ENCODE measurements at regions not wholly inside any gene's neighbourhood (a gene's known extent, or its start where the extent isn't known, plus 50 kb on each side); places are given as distances from the start of the nearest gene placed in this dataset.

- TF ChIP-seq POLR2AphosphoS5 (IDR thresholded peaks at IDR 0.05; ENCODE audit: low read depth, low read length): no peak
- TF ChIP-seq REST (IDR thresholded peaks at IDR 0.05; ENCODE audit: insufficient read depth in 1 of 2, low read depth in 2 of 2, low read length in 1 of 2): no peak
- TF ChIP-seq, protein P1, sequence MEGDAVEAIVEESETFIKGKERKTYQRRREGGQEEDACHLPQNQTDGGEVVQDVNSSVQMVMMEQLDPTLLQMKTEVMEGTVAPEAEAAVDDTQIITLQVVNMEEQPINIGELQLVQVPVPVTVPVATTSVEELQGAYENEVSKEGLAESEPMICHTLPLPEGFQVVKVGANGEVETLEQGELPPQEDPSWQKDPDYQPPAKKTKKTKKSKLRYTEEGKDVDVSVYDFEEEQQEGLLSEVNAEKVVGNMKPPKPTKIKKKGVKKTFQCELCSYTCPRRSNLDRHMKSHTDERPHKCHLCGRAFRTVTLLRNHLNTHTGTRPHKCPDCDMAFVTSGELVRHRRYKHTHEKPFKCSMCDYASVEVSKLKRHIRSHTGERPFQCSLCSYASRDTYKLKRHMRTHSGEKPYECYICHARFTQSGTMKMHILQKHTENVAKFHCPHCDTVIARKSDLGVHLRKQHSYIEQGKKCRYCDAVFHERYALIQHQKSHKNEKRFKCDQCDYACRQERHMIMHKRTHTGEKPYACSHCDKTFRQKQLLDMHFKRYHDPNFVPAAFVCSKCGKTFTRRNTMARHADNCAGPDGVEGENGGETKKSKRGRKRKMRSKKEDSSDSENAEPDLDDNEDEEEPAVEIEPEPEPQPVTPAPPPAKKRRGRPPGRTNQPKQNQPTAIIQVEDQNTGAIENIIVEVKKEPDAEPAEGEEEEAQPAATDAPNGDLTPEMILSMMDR (IDR thresholded peaks at IDR 0.05): no peak
- no peak for TF ChIP-seq SIN3A (IDR thresholded peaks at IDR 0.05; ENCODE audit: borderline replicate concordance, insufficient read depth, low read depth, low read length)
- BruUV-seq (replicated peaks): no TSS peak
- Histone ChIP-seq H3K4me3 (ENCODE audit: low read depth in 2 of 2, low read length in 2 of 2) (no peak overlapping the region), H3K4me1 (ENCODE audit: control insufficient read depth, insufficient read depth, low read length) (no peaks in the 10 kb centered on the region), H3K27me3 (ENCODE audit: control insufficient read depth, insufficient read depth, low read length) (no peaks in the 10 kb centered on the region; the same call in 1 of the 2 replicates), H3K9me3 (ENCODE audit: control insufficient read depth, insufficient read depth, low read depth, low read length) (peaks cover 7% of the 10 kb centered on the region; the same call in 1 of the 2 replicates), H3K27ac (ENCODE audit: low read length) (no peak overlapping the region), H3K36me3 (ENCODE audit: control insufficient read depth, insufficient read depth, low read length) (no peaks in the 10 kb centered on the region)
- intact Hi-C loops (cut with micrococcal nuclease; ENCODE audit: unreplicated experiment) (no loop called here), in situ Hi-C loops (cut with HindIII; ENCODE audit: low pct_unique_long_range_greater_than_20kb, low sequenced_read_pairs) (no loop called here)
- ATAC-seq (no peak), DNase-seq (ENCODE audit: low read depth, low spot score) (no peak)
- ChIA-PET CTCF (no interaction called here), POLR2A (no interaction called here)
Observed at GRCh38 chr11:72512956-72513355, 78.6 kb upstream of the CLPB start.

GRCh38 chr11:72511393-72512047, 77.2 kb upstream of the CLPB start:
- intact Hi-C loops (cut with micrococcal nuclease; ENCODE audit: unreplicated experiment) (no loop called here), in situ Hi-C loops (cut with HindIII; ENCODE audit: low pct_unique_long_range_greater_than_20kb, low sequenced_read_pairs) (no loop called here)
- DNase-seq (ENCODE audit: low read depth, low spot score) (no peak), ATAC-seq (no peak)
- POLR2A ChIA-PET: no interaction called here
- Histone ChIP-seq H3K9me3 (ENCODE audit: control insufficient read depth, insufficient read depth, low read depth, low read length) (peaks cover 7% of the 10 kb centered on the region; the same call in 1 of the 2 replicates), H3K27ac (ENCODE audit: low read length) (no peak overlapping the region), H3K36me3 (ENCODE audit: control insufficient read depth, insufficient read depth, low read length) (no peaks in the 10 kb centered on the region), H3K27me3 (ENCODE audit: control insufficient read depth, insufficient read depth, low read length) (no peaks in the 10 kb centered on the region; the same call in 1 of the 2 replicates), H3K4me3 (ENCODE audit: low read depth in 2 of 2, low read length in 2 of 2) (no peak overlapping the region), H3K4me1 (ENCODE audit: control insufficient read depth, insufficient read depth, low read length) (no peaks in the 10 kb centered on the region)
- CTCF ChIA-PET: interaction anchor here (1.1 kb wide), 1 partner anchor 41 kb away, joined by 4 read pairs; no protein-coding TSS in a partner anchor
- BruUV-seq (replicated peaks): no TSS peak
- TF ChIP-seq POLR2AphosphoS5 (IDR thresholded peaks at IDR 0.05; ENCODE audit: low read depth, low read length) (no peak), REST (IDR thresholded peaks at IDR 0.05; ENCODE audit: insufficient read depth in 1 of 2, low read depth in 2 of 2, low read length in 1 of 2) (no peak), TCF7L2 (IDR thresholded peaks at IDR 0.05; ENCODE audit: low read depth, low read length) (no peak), SIN3A (IDR thresholded peaks at IDR 0.05; ENCODE audit: borderline replicate concordance, insufficient read depth, low read depth, low read length) (no peak)
- TF ChIP-seq, protein P1 (IDR thresholded peaks at IDR 0.05): no peak
